C4-2B (cell line): ENCODE measurements at regions not wholly inside any gene's neighbourhood (a gene's known extent, or its start where the extent isn't known, plus 50 kb on each side); places are given as distances from the start of the nearest gene placed in this dataset.

Source experiments
- CTCF ChIP-seq: fragments of 450-650 bp; conservative IDR thresholded peaks from 2 replicates; pipeline ENCODE4 v1.5.1; 2017; ENCODE audit warnings: mild to moderate bottlenecking
- ZFX ChIP-seq: fragments of 450-650 bp; IDR thresholded peaks from 2 replicates; pipeline ENCODE4 v1.6.1; 2017

GRCh38 chr11:43129329-43129728 is 182.5 kb upstream of the API5 start:
- TF ChIP-seq CTCF (no peak), ZFX (no peak)
